ENCODE measurements at regions not wholly inside any gene's neighbourhood (a gene's known extent, or its start where the extent isn't known, plus 50 kb on each side); places are given as distances from the start of the nearest gene placed in this dataset.

DNA sequence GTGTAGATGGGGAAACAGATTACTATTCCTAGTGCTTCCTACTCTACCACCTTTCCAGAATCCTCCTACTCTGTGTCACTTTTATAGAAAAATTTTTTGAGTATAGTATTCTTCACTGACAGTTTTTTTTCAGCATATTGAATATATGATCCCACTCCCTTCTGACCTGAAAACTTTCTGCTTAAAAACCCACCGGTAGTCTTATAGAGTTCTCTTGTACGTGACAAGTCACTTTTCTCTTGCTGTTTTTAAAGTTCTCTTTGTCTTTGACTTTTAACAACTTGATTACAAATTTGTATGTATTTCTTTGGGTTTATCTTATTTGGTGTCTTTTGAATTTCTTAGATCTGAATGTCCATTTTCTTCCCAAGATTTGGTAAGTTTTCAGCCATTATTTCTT lies 133.6 kb upstream of the SLC38A2 start:
- intact Hi-C loops (cut with micrococcal nuclease; ENCODE audit: unreplicated experiment) = no loop called here
- Histone ChIP-seq H3K4me3 (ENCODE audit: low read depth, low read length, poor library complexity, severe bottlenecking) (no peak overlapping the region), H3K9me3 (ENCODE audit: low read depth, low read length, poor library complexity, severe bottlenecking) (peaks cover 28% of the 10 kb centered on the region), H3K4me1 (ENCODE audit: insufficient read depth, low read length, poor library complexity, severe bottlenecking) (no peaks in the 10 kb centered on the region), H3K27me3 (replicated peaks; ENCODE audit: insufficient read depth, low read depth, low read length, poor library complexity) (no peaks in the 10 kb centered on the region), H3K27ac (ENCODE audit: low read depth, low read length, poor library complexity, severe bottlenecking) (no peak overlapping the region), H3K36me3 (ENCODE audit: insufficient read depth, low read length, poor library complexity, severe bottlenecking) (no peaks in the 10 kb centered on the region)
- ChIA-PET POLR2A (ENCODE audit: low non-redundant PET) (no interaction called here), CTCF (no interaction called here)
- TF ChIP-seq, protein P1, sequence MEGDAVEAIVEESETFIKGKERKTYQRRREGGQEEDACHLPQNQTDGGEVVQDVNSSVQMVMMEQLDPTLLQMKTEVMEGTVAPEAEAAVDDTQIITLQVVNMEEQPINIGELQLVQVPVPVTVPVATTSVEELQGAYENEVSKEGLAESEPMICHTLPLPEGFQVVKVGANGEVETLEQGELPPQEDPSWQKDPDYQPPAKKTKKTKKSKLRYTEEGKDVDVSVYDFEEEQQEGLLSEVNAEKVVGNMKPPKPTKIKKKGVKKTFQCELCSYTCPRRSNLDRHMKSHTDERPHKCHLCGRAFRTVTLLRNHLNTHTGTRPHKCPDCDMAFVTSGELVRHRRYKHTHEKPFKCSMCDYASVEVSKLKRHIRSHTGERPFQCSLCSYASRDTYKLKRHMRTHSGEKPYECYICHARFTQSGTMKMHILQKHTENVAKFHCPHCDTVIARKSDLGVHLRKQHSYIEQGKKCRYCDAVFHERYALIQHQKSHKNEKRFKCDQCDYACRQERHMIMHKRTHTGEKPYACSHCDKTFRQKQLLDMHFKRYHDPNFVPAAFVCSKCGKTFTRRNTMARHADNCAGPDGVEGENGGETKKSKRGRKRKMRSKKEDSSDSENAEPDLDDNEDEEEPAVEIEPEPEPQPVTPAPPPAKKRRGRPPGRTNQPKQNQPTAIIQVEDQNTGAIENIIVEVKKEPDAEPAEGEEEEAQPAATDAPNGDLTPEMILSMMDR (conservative IDR thresholded peaks at IDR 0.05; ENCODE audit: low read depth, low read length) = no peak
- no peak for TF ChIP-seq EZH2 (IDR thresholded peaks at IDR 0.05; ENCODE audit: borderline replicate concordance, low read depth, low read length, poor library complexity, severe bottlenecking)
- no peak for DNase-seq (ENCODE audit: low spot score)
- BruUV-seq (replicated peaks) = no TSS peak

DNA sequence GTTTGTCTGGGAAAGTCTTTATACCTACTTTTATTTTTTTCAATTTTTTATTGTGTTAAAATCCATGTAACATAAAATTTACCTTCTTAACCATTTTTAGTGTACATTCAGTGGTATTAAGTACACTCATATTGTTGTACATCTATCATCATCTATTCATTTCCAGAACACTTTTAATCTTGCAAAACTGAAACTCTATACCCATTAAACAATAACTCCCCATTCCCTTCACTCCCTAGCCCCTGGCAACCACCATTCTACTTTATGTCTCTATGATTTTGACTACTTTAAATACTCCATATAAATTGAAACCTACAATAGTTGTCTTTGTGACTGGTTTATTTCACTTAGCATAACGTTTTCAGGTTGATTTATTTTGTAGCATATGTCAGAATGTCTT lies 131.9 kb upstream of the SLC38A2 start:
- TF ChIP-seq EZH2 (IDR thresholded peaks at IDR 0.05; ENCODE audit: borderline replicate concordance, low read depth, low read length, poor library complexity, severe bottlenecking) = no peak
- TF ChIP-seq, protein P1 (conservative IDR thresholded peaks at IDR 0.05; ENCODE audit: low read depth, low read length) = no peak
- Histone ChIP-seq H3K27ac (ENCODE audit: low read depth, low read length, poor library complexity, severe bottlenecking) (no peak overlapping the region), H3K9me3 (ENCODE audit: low read depth, low read length, poor library complexity, severe bottlenecking) (peaks cover 32% of the 10 kb centered on the region), H3K4me1 (ENCODE audit: insufficient read depth, low read length, poor library complexity, severe bottlenecking) (no peaks in the 10 kb centered on the region), H3K4me3 (ENCODE audit: low read depth, low read length, poor library complexity, severe bottlenecking) (no peak overlapping the region), H3K27me3 (replicated peaks; ENCODE audit: insufficient read depth, low read depth, low read length, poor library complexity) (no peaks in the 10 kb centered on the region), H3K36me3 (ENCODE audit: insufficient read depth, low read length, poor library complexity, severe bottlenecking) (no peaks in the 10 kb centered on the region)
- no peak for DNase-seq (ENCODE audit: low spot score)
- ChIA-PET CTCF (no interaction called here), POLR2A (ENCODE audit: low non-redundant PET) (no interaction called here)
- BruUV-seq (replicated peaks) = no TSS peak
- intact Hi-C loops (cut with micrococcal nuclease; ENCODE audit: unreplicated experiment) = no loop called here

- DNase-seq (ENCODE audit: low spot score) = no peak
- Histone ChIP-seq H3K27ac (ENCODE audit: low read depth, low read length, poor library complexity, severe bottlenecking) (no peak overlapping the region), H3K27me3 (replicated peaks; ENCODE audit: insufficient read depth, low read depth, low read length, poor library complexity) (no peaks in the 10 kb centered on the region), H3K9me3 (ENCODE audit: low read depth, low read length, poor library complexity, severe bottlenecking) (peaks cover 32% of the 10 kb centered on the region), H3K36me3 (ENCODE audit: insufficient read depth, low read length, poor library complexity, severe bottlenecking) (no peaks in the 10 kb centered on the region), H3K4me1 (ENCODE audit: insufficient read depth, low read length, poor library complexity, severe bottlenecking) (no peaks in the 10 kb centered on the region), H3K4me3 (ENCODE audit: low read depth, low read length, poor library complexity, severe bottlenecking) (no peak overlapping the region)
- CTCF ChIA-PET = no interaction called here
- intact Hi-C loops (cut with micrococcal nuclease; ENCODE audit: unreplicated experiment) = no loop called here
- POLR2A ChIA-PET (ENCODE audit: low non-redundant PET) = no interaction called here
- no TSS peak for BruUV-seq (replicated peaks)
- TF ChIP-seq EZH2 (IDR thresholded peaks at IDR 0.05; ENCODE audit: borderline replicate concordance, low read depth, low read length, poor library complexity, severe bottlenecking) = no peak
- TF ChIP-seq, protein P1 (conservative IDR thresholded peaks at IDR 0.05; ENCODE audit: low read depth, low read length) = no peak
Measured at GRCh38 chr12:46503637-46504175, 131.1 kb upstream of the SLC38A2 start.
